ENCODE measurements at regions not wholly inside any gene's neighbourhood (a gene's known extent, or its start where the extent isn't known, plus 50 kb on each side); places are given as distances from the start of the nearest gene placed in this dataset.

DNA sequence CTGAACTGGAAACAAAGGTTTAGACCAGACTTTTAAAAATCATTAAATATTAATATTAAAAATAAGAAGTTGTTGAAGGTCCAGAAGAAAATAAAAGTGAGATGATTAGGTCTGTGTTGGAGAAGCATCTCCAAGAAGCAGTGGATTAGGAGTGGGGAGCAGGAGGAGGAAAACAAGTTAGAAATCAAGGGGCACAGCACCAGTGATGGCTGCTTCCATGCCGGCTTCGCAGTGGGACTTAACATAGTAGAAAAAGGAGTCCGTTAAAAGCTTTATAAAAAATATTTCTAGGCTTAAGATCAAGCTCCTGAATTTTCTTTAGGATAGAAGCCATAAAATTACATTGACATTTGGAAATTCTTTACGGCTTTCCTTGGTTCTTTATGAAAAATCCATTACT, 95.8 kb downstream of the CDC14C start:
- H3K9me1 ChIP-seq (ENCODE audit: insufficient read depth, low read length) = no peaks in the 10 kb centered on the region
- H2AK5ac ChIP-seq (ENCODE audit: low read depth, low read length) = no peak overlapping the region
- ChIA-PET POLR2A (ENCODE audit: unreplicated experiment) (no interaction called here), CTCF (interaction anchor here (0.6 kb wide), 1 partner anchor 880 kb away, joined by 3 read pairs; no protein-coding TSS in a partner anchor)
- in situ Hi-C loops (cut with MboI; ENCODE audit: low sequenced_read_pairs) = no loop called here
- dilution Hi-C loops (cut with HindIII; ENCODE audit: low sequenced_read_pairs, unreplicated experiment) = no loop called here
- H4K91ac ChIP-seq (ENCODE audit: insufficient read depth, low read depth, low read length) = no peak overlapping the region
- H3K27me3 ChIP-seq (ENCODE audit: control insufficient read depth, insufficient read depth, low read length) = no peaks in the 10 kb centered on the region
- H2AK9ac ChIP-seq (replicated peaks; ENCODE audit: low read depth, low read length, poor library complexity) = no peak overlapping the region
- no peak overlapping the region for H3K27ac ChIP-seq (ENCODE audit: insufficient read depth, low read length)
- H4K8ac ChIP-seq (ENCODE audit: low read depth in 2 of 2, low read length in 2 of 2) = no peak overlapping the region
- H2BK5ac ChIP-seq (ENCODE audit: low read depth, low read length, poor library complexity, severe bottlenecking) = no peak overlapping the region
- no peak overlapping the region for H3K4me2 ChIP-seq (ENCODE audit: low read depth, low read length)
- no peak overlapping the region for H3K14ac ChIP-seq (replicated peaks; ENCODE audit: low read depth, low read length)
- H3K9ac ChIP-seq (ENCODE audit: low read depth, low read length) = no peak overlapping the region
- no peaks in the 10 kb centered on the region for H3K79me1 ChIP-seq (ENCODE audit: low read depth in 1 of 2, low read length in 2 of 2)
- H3K4ac ChIP-seq (ENCODE audit: low read depth, low read length) = no peak overlapping the region
- no peaks in the 10 kb centered on the region for H3K4me1 ChIP-seq (ENCODE audit: control insufficient read depth, insufficient read depth, low read length)
- TF ChIP-seq MXI1 (IDR thresholded peaks at IDR 0.05; ENCODE audit: borderline replicate concordance, low read depth, low read length) (no peak), NFE2L2 (IDR thresholded peaks at IDR 0.05; ENCODE audit: low read depth, low read length) (no peak), MAZ (IDR thresholded peaks at IDR 0.05; ENCODE audit: borderline replicate concordance, low read depth, low read length) (no peak), RFX5 (IDR thresholded peaks at IDR 0.05; ENCODE audit: low read depth, low read length) (no peak), RAD21 (IDR thresholded peaks at IDR 0.05; ENCODE audit: low read length) (no peak), BHLHE40 (IDR thresholded peaks at IDR 0.05; ENCODE audit: low read depth, low read length) (no peak), FOS (IDR thresholded peaks at IDR 0.05; ENCODE audit: low read depth, low read length) (no peak)
- TF ChIP-seq, protein P1, sequence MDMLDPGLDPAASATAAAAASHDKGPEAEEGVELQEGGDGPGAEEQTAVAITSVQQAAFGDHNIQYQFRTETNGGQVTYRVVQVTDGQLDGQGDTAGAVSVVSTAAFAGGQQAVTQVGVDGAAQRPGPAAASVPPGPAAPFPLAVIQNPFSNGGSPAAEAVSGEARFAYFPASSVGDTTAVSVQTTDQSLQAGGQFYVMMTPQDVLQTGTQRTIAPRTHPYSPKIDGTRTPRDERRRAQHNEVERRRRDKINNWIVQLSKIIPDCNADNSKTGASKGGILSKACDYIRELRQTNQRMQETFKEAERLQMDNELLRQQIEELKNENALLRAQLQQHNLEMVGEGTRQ (IDR thresholded peaks at IDR 0.05; ENCODE audit: low read depth, low read length) = no peak
- TF ChIP-seq, protein P2, sequence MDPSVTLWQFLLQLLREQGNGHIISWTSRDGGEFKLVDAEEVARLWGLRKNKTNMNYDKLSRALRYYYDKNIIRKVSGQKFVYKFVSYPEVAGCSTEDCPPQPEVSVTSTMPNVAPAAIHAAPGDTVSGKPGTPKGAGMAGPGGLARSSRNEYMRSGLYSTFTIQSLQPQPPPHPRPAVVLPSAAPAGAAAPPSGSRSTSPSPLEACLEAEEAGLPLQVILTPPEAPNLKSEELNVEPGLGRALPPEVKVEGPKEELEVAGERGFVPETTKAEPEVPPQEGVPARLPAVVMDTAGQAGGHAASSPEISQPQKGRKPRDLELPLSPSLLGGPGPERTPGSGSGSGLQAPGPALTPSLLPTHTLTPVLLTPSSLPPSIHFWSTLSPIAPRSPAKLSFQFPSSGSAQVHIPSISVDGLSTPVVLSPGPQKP (IDR thresholded peaks at IDR 0.05; ENCODE audit: borderline replicate concordance, low read depth, low read length) = no peak
- no peaks in the 10 kb centered on the region for H4K20me1 ChIP-seq (ENCODE audit: insufficient read depth, low read length)
- H4K5ac ChIP-seq (ENCODE audit: low read depth, low read length) = no peak overlapping the region
- intact Hi-C loops (cut with micrococcal nuclease) = no loop called here
- H2BK20ac ChIP-seq (ENCODE audit: low read depth, low read length) = no peak overlapping the region
- no peaks in the 10 kb centered on the region for H3K9me3 ChIP-seq (ENCODE audit: control insufficient read depth, insufficient read depth, low read length)
- no peak overlapping the region for H3K18ac ChIP-seq (ENCODE audit: low read depth, low read length)
- H2AFZ ChIP-seq (replicated peaks; ENCODE audit: low read length, poor library complexity) = no peak overlapping the region
- no peak overlapping the region for H3K4me3 ChIP-seq (ENCODE audit: insufficient read depth, low read depth, low read length)
- BruUV-seq (replicated peaks) = no TSS peak
- H2BK15ac ChIP-seq (ENCODE audit: low read depth, low read length) = no peak overlapping the region
- no CpG with 5 or more reads among the region's 4 CpGs for WGBS, 2 experiments (ENCODE audit: extremely low coverage in 2 of 2, insufficient read length in 1 of 2)
- no peak overlapping the region for H3K56ac ChIP-seq (ENCODE audit: extremely low read depth, insufficient read depth, low read length)
- ATAC-seq (ENCODE audit: low read depth) (no peak), DNase-seq (no peak)
- no peaks in the 10 kb centered on the region for H3K36me3 ChIP-seq (ENCODE audit: control insufficient read depth, insufficient read depth, low read length)
- H3K23ac ChIP-seq (ENCODE audit: low read depth, low read length) = no peak overlapping the region
- H2BK120ac ChIP-seq (ENCODE audit: low read depth, low read length) = no peak overlapping the region

All from IMR-90 (cell line).